ENCODE measurements at regions not wholly inside any gene's neighbourhood (a gene's known extent, or its start where the extent isn't known, plus 50 kb on each side); places are given as distances from the start of the nearest gene placed in this dataset.

DNA sequence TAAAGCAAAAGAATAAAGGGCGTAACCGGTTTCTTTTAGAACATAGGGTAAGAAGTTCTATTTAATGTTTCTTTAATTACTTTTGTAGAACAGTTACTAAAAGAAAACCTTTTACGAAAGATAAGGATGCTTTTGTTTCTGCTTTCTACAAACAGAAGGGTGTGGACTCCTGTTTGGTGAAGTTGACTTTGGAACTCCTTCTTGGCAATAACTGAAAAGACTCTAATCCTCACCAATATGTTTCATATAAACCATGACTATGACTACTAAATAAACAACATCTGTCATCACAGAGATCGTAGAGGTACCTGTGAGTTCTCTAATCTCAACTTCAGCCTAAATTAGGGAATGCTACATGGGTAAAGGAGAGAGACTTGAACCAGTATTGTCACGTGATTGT, 210.8 kb upstream of the FLRT2 start:
- no peak overlapping the region for H3K9ac ChIP-seq (replicated peaks; ENCODE audit: extremely low read depth, insufficient read depth, low read length)
- no peaks in the 10 kb centered on the region for H3K79me2 ChIP-seq (ENCODE audit: control insufficient read depth, insufficient read depth, low read length)
- FAIRE-seq (no peak), DNase-seq (ENCODE audit: low read depth, low spot score) (no peak)
- no peaks in the 10 kb centered on the region for H3K36me3 ChIP-seq (ENCODE audit: control insufficient read depth in 2 of 2, extremely low read depth in 1 of 2, insufficient read depth in 2 of 2, low read length in 2 of 2)
- H3K27me3 ChIP-seq (ENCODE audit: control insufficient read depth in 2 of 2, insufficient read depth in 2 of 2, low read length in 2 of 2), result no peaks in the 10 kb centered on the region
- no TSS peak for BruUV-seq (replicated peaks)
- H4K20me1 ChIP-seq (replicated peaks; ENCODE audit: control insufficient read depth, extremely low read depth, insufficient read depth, low read length), result no peaks in the 10 kb centered on the region
- CTCF ChIA-PET, result interaction anchor here (0.7 to 2.0 kb wide), 3 partner anchors 14 to 1313 kb away, joined by 3 to 14 read pairs (median 6); no protein-coding TSS in a partner anchor
- intact Hi-C loops (cut with micrococcal nuclease) (no loop called here), dilution Hi-C loops (cut with MboI; ENCODE audit: extremely low pct_ligation_motif_present, low sequenced_read_pairs) (no loop called here)
- H3K4me1 ChIP-seq (ENCODE audit: control insufficient read depth, extremely low read depth, insufficient read depth, low read length), result peaks cover 25% of the 10 kb centered on the region
- no peak overlapping the region for H3K4me3 ChIP-seq (replicated peaks in 1 of 3; ENCODE audit: insufficient read depth in 1 of 3, low read depth in 1 of 3, low read length in 3 of 3)
- H3K4me2 ChIP-seq (ENCODE audit: insufficient read depth, low read length), result peak overlapping the region; percentile 69
- POLR2A ChIA-PET, result interaction anchor here (1.5 kb wide), 1 partner anchor 210 kb away, joined by 5 read pairs; the partner anchor contains the start of gene FLRT2
- H3K27ac ChIP-seq (ENCODE audit: insufficient read depth, low read depth, low read length), result no peak overlapping the region
- no peak for TF ChIP-seq JUN (IDR thresholded peaks at IDR 0.05; ENCODE audit: borderline replicate concordance, insufficient read depth, insufficient read length, low read depth)
- TF ChIP-seq POLR2AphosphoS5 (IDR thresholded peaks at IDR 0.05; ENCODE audit: insufficient read depth, low read depth, low read length), result no peak
- TF ChIP-seq, protein P1, sequence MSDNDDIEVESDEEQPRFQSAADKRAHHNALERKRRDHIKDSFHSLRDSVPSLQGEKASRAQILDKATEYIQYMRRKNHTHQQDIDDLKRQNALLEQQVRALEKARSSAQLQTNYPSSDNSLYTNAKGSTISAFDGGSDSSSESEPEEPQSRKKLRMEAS (IDR thresholded peaks at IDR 0.05; ENCODE audit: insufficient read depth, insufficient read length), result no peak
- no peak overlapping the region for H2AFZ ChIP-seq (ENCODE audit: low read depth, low read length)
- H3K9me3 ChIP-seq (replicated peaks; ENCODE audit: control insufficient read depth, insufficient read depth, low read length), result no peaks in the 10 kb centered on the region
- H3K9me1 ChIP-seq (replicated peaks; ENCODE audit: control insufficient read depth, extremely low read depth, insufficient read depth, low read length), result no peaks in the 10 kb centered on the region

DNA sequence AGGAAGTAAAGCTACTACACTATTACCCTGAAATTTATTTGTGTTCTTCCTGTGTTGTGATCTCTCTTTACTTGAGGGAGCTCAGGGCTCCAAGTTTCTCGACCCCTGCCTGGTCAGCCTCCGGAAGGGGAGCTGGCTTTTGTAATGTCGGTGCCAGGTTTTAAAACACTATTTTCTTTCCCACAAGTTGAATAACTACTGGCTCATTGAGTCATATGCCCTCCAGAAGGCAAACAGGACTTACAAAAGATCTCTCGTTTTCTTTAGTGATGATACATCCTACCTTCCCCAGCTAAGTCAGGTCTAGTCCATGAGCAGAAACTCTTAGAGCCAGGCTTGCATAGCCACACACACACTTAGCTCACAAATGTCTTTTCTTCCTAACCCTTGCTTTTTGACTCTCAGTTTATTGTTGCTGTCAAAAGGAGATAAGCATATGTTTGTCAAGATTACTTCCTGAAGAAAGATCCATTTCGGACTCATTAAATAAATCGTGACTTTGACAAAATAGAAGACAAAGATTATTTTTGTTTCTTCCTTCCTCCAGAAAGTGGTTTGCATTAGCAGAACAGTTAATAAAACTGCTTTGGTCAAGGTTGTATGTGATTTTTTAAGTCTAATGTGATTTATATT, 209.8 kb upstream of the FLRT2 start:
- Histone ChIP-seq H3K79me2 (ENCODE audit: control insufficient read depth, insufficient read depth, low read length) (no peaks in the 10 kb centered on the region), H3K9me3 (replicated peaks; ENCODE audit: control insufficient read depth, insufficient read depth, low read length) (no peaks in the 10 kb centered on the region), H2AFZ (ENCODE audit: low read depth, low read length) (peak overlapping the region; percentile 41), H3K9ac (replicated peaks; ENCODE audit: extremely low read depth, insufficient read depth, low read length) (no peak overlapping the region), H3K4me1 (ENCODE audit: control insufficient read depth, extremely low read depth, insufficient read depth, low read length) (peaks cover 25% of the 10 kb centered on the region), H3K27me3 (ENCODE audit: control insufficient read depth in 2 of 2, insufficient read depth in 2 of 2, low read length in 2 of 2) (no peaks in the 10 kb centered on the region), H3K4me2 (ENCODE audit: insufficient read depth, low read length) (peak overlapping the region; percentile 69), H4K20me1 (replicated peaks; ENCODE audit: control insufficient read depth, extremely low read depth, insufficient read depth, low read length) (no peaks in the 10 kb centered on the region), H3K36me3 (ENCODE audit: control insufficient read depth in 2 of 2, extremely low read depth in 1 of 2, insufficient read depth in 2 of 2, low read length in 2 of 2) (no peaks in the 10 kb centered on the region), H3K9me1 (replicated peaks; ENCODE audit: control insufficient read depth, extremely low read depth, insufficient read depth, low read length) (no peaks in the 10 kb centered on the region), H3K27ac (ENCODE audit: insufficient read depth, low read depth, low read length) (peak overlapping the region; percentile 68), H3K4me3 (replicated peaks in 1 of 3; ENCODE audit: insufficient read depth in 1 of 3, low read depth in 1 of 3, low read length in 3 of 3) (peak overlapping the region in 1 of 3 experiments; percentile 35)
- FAIRE-seq (peak; percentile 81), DNase-seq (ENCODE audit: low read depth, low spot score) (peak; percentile 95)
- CTCF ChIA-PET, result interaction anchor here (0.7 to 2.0 kb wide), 11 partner anchors 13 to 1314 kb away, joined by 3 to 14 read pairs (median 3); no protein-coding TSS in a partner anchor
- BruUV-seq (replicated peaks), result TSS peak; percentile 27
- TF ChIP-seq FOS (IDR thresholded peaks at IDR 0.05; ENCODE audit: borderline replicate concordance, insufficient read depth, low read length) (peak; percentile 71), EZH2 (IDR thresholded peaks at IDR 0.05; ENCODE audit: borderline replicate concordance, low read depth, low read length, severe bottlenecking) (no peak), MYC (IDR thresholded peaks at IDR 0.05; ENCODE audit: low read depth, low read length) (no peak), GATA2 (IDR thresholded peaks at IDR 0.05; ENCODE audit: insufficient read depth, insufficient read length, low read depth, low read length) (peak; percentile 48), POLR2AphosphoS5 (IDR thresholded peaks at IDR 0.05; ENCODE audit: insufficient read depth, low read depth, low read length) (peak; percentile 27), POLR2A (IDR thresholded peaks at IDR 0.05; ENCODE audit: low read depth, low read length) (peak; percentile 35)
- TF ChIP-seq, protein P2, sequence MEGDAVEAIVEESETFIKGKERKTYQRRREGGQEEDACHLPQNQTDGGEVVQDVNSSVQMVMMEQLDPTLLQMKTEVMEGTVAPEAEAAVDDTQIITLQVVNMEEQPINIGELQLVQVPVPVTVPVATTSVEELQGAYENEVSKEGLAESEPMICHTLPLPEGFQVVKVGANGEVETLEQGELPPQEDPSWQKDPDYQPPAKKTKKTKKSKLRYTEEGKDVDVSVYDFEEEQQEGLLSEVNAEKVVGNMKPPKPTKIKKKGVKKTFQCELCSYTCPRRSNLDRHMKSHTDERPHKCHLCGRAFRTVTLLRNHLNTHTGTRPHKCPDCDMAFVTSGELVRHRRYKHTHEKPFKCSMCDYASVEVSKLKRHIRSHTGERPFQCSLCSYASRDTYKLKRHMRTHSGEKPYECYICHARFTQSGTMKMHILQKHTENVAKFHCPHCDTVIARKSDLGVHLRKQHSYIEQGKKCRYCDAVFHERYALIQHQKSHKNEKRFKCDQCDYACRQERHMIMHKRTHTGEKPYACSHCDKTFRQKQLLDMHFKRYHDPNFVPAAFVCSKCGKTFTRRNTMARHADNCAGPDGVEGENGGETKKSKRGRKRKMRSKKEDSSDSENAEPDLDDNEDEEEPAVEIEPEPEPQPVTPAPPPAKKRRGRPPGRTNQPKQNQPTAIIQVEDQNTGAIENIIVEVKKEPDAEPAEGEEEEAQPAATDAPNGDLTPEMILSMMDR (IDR thresholded peaks at IDR 0.05; ENCODE audit: extremely low read depth in 1 of 2, insufficient read depth in 1 of 2, low read depth in 1 of 2, low read length in 2 of 2), result no peak
- TF ChIP-seq, protein P1 (IDR thresholded peaks at IDR 0.05; ENCODE audit: insufficient read depth, insufficient read length), result no peak
- POLR2A ChIA-PET, result interaction anchor here (1.5 kb wide), 1 partner anchor 209 kb away, joined by 5 read pairs; the partner anchor contains the start of gene FLRT2
- dilution Hi-C loops (cut with MboI; ENCODE audit: extremely low pct_ligation_motif_present, low sequenced_read_pairs) (no loop called here), intact Hi-C loops (cut with micrococcal nuclease) (loop anchor here (1.0 to 5.0 kb wide), 3 partner anchors 155 to 1068 kb away; no protein-coding TSS in a partner anchor)
